HG03196 (cell line): ENCODE measurements at regions not wholly inside any gene's neighbourhood (a gene's known extent, or its start where the extent isn't known, plus 50 kb on each side); places are given as distances from the start of the nearest gene placed in this dataset.
A peak's percentile ranks its signal among the peaks of the same experiment; 100 is the strongest.

Experiments
- ATAC-seq: cut with Tn5 transposase; IDR thresholded peaks from one replicate; pipeline ENCODE4 v1.9.1; 2021; ENCODE audit not compliant: unreplicated experiment

DNA sequence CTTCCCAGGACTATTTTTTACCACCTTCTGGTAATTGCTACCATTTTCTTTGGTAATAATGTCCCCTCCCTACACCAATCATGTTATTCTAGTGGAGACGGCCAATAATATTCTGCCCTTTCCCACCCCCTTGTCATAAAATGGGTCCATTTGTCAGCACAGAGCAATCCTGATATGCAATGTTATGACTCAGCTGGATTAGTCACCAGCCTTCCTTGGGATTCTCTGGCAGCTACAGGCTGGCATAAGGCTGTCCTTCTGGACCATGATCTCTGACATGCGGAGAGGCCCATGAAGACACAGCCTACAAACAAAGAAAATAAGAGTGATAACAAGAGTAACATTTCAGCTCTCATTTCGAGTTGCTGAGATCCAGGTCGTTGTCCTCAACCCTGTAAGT, 222.0 kb upstream of the CPNE8 start:
- no peak for ATAC-seq

DNA sequence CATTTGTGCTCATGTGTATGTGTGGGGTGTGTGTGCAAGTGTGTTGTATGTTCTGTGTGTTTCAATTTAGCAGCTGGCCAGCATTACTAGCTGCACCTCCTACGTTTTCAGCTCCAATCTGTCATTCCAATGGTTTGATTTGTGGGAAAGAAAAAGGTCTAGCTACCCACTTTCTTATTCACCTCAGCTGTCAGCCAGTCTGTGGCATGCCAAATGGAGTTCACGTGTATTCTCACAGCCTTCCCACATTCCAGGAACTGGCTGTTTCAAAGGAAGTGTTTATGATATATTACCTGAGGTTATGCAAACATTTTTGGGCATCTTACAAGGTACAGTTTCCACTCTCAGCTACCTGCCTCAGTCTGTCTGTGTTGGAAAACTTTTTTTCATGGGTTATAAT, 220.2 kb upstream of the CPNE8 start:
- ATAC-seq = no peak

DNA sequence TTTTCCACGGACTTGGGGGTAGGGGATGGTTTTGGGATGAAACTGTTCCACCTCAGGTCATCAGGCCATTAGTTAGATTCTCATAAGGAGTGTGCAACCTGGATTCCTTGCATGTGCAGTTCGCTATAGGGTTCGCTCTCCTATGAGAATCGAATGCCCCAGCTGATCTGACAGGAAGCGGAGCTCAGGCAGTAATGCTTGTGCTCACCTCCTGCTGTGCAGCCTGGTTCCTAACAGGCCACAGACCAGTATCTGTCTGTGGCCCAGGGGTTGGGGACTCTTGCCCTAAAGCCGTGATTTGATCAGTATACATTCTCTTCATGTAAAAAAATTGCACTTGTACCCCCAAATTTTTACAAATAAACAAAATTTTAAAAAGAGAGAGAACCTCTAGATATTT, 219.4 kb upstream of the CPNE8 start:
- ATAC-seq = no peak

DNA sequence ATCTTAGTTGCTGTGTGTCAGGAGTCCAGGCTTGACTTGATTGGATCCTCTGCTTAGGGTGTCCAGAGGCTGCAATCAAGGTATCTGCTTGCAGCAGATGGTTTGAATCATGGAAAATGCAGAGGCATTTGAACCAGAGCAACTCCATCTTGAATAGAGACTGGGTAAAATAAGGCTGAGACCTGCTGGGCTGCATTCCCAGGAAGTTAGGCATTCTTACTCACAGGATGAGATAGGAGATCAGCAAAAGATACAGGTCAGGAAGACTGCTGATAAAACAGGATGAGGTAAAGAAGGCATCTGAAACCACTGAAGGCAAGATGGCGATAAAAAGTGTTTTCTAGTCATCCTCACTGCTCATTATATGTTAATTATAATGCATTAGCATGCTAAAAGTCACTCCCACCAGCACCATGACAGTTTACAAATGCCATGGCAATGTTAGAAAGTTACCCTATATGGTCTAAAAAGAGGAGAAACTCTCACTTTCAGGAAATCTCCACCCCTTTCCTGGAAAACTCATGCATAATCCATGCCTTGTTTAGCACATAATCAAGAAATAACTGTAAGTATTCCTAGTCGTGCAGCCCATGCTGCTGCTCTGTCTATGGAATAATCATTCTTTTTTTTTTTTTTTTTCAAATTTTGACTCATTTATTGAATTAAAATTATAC, 218.3 kb upstream of the CPNE8 start:
- ATAC-seq = no peak

DNA sequence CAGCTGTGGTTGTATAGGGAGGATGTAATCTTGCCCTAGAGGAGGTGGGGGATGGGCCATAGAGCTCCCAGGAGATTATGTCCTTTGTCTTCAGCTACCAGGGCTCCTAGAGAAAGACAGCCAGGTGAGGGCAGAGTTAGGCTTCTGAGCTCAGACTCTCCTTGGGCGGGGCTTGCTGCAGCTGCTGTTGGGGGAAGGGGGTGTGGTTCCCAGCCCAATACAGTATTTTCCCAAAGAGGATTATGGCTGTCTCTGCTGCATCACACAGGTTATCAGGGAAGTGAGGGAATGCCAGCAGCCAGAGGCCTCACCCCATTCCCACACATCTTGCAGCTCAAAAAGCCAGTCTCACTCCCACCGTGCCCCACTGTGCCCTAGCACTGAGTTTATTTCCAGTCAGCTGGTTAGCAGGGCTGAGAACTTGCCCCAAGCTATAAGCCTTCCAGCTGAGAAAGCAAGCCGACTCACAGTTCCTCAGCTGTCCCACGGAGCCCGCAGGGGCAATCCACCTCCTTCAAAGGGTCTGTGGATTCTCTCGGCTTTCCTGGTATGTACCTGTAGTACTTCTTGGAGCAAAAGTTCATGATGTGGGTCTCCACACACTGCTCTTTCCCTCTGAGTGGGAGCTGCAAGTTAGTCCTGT, 217.3 kb upstream of the CPNE8 start:
- no peak for ATAC-seq

DNA sequence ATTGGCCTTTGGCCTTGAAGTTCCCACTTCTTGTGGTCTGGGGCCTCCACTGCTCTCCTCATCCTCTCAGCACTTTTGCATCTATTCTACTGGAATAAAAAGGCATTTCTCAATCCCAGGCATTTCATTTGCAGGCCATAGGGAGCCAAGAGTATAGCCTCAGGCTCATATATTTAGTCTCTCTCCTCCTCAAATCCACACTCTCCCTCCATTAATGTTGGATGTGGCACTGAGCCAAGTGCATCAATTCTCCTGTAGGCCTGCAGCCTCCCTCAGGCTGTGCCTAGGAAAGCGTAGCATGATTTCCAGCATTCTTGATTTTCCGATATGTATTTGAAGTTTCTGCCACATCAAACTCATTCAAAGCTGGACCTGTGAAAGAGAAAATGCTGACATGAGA, 211.5 kb upstream of the CPNE8 start:
- ATAC-seq = no peak

DNA sequence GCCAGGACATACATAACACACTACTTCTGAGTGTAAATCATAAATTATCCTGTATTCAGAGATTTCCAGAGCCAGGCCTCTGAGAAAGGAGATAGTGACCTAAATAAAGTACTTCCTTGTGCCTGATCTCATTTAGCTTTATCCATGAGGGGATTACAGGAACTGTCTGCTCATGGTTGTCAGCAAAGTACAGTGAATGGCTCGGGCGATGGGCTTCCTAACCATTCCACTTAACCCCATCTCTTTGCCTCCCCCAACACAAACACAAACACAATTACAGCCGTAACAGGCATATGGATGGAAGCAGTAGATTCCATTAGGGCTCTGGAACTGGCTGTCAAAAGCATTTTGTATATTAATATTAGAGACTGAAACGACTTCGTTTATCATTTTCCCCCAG, 206.7 kb upstream of the CPNE8 start:
- ATAC-seq = no peak

DNA sequence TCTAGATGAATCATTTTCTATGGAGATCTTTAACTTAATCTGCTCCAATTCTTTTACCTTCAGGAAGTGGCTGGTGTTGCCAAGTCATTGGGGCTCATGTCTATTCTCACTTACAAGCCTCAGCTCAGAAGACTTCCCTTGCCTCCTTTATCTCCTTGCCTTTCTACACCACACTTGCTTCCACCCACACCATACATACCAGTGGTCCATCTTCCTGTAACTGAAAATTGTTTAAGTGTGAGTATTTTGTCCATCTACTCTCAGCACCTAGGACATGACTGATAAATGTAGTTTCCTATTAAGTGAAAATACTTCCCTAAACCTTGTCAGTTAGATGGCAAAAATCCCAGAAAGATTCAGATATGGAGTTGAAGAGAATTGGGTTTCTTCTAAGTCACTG, 199.7 kb upstream of the CPNE8 start:
- no peak for ATAC-seq

DNA sequence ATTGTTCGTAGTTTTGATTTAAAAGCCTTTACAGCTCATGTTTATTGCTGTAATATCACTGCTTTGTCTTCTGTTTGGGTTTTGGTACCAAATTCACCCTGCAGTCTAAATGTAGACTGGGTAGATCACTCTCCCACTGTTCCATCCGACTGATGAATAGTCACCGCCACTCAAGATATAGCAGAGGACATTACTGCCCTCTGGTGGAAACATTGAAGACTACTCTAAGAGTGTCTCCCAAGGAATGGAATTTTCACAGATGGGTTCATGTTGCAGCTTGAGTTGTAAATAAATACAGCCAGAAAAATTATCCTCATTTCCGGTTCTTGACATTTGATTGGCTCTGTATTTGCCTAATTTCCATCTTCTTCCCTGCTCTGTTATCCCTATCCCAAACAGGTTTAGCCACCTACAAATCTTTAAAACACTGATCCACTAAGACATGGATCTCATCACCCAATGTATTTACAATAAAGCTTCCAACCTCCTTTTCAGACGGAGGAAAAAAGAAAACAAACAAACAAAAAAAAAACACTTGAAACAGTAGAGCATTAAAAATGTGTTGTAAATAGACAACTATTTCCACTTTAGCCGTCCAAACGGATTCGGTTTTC, 198.3 kb upstream of the CPNE8 start:
- ATAC-seq = peak; percentile 88

DNA sequence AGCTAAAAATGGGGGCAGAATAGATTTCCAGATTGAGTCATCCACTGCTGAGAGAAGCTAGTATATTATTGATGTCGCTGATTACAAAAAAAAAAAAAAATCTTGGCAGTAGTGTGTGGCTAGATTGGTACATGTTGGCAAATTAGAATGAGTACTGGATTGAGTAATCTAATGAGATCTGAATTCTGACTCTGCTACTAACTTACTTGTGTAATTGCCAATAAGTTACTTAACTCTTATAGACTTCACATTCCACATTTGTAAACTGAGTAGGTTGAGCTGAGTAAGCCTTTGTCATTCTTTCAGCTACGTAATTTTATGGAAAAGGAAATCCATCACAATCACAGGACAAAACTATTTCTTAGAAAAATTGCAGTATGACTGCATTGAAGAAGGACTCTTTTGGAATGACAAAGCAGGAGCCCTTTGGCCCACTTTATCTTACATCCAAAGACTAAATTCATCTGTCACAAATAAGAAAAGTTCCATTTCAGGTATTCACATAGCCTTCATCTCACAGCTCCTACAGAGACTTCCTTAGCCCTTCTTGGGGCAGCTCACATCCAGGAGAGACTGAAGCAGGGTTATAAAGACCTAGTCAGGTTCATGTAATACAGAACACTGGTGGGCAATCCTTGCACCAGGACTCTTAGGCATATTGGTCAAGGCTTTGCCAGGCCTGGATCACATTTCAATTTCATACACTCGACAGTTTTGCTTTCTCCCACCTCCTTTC, 197.3 kb upstream of the CPNE8 start:
- no peak for ATAC-seq

DNA sequence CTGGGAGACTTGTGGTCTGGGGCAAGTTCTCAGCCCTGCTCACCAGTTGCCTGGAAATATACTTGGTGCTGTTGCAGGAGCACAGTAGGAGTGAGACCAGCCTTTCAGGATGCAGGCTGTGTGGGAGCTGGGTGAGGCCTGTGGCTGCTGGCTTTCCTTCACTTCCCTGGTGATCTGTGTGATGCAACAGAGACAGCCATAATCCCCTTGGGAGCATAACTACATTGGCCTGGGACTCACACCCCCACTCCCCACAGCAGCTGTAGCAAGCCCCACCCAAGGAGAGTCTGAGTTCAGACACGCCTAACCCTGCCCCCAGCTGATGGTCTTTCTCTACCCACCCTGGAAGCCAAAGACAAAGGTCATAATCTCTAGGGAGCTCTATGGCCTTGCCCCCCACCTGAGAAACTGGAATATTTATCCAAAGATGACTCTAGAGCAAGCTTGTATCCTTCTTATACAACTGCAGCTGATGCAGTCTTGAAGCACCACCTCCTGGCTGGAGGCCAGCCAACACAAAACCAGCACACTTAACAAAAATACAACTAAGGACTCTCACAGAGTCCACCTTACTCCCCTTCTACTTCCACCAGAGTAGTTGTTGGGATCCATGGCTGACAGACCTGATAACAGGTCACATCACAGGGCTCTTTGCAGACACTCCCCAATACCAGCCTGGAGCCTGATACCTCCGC, 190.4 kb upstream of the CPNE8 start:
- no peak for ATAC-seq

DNA sequence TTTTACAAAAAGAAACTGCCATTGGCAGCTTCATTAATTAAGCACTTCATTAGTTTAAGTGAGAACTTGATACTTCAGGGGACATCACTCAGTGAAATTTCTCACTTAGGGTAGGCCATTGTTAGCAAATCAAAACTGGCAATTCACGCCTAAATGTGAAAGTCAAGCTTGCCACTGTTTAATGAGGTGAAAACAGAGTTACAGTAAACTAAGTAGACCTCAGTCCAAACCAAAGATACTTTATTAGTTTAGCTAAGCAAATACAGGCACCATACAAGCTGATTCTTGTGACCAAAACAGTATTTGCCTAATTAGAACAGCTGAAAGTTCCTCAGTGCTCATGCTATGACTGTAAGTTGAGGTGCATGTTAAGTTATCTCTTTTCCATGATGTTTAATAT, 176.5 kb upstream of the CPNE8 start:
- ATAC-seq = no peak

DNA sequence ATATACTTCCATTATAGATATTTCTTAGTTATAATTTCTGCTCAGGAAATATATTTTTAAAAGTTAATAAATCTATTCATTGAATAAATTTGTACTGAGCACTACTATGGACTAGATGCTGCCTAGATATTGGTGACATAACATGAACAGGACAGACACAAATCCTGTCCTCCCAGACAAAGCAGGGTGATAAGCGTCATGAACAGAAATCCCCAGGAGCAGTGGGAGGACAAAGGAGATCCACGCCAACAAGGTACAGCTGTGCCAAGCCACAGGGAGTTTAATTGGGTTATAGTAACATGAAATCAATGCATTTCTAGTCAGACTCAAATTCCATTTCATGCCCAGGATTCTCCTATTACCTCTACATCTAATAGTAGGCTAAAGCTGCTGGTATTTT, 171.8 kb upstream of the CPNE8 start:
- ATAC-seq = no peak

DNA sequence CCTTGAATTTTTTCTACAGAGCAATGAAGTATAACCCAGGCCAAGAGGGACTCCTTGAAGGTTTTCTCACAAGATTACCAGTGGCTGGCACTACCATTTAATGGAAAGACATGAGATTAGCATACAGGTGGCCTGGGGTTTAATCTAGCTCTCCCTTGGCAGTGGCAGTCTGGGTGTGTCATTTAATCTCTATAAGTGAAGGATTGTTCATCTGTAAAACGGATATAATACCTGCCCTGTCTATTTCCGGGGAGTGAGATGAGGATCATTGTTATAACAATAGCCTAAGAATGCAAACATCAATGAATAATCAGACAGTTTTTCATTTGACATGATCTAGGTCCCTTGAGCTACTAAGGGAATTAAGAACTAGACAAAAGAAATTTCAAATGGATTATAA, 168.7 kb upstream of the CPNE8 start:
- no peak for ATAC-seq

DNA sequence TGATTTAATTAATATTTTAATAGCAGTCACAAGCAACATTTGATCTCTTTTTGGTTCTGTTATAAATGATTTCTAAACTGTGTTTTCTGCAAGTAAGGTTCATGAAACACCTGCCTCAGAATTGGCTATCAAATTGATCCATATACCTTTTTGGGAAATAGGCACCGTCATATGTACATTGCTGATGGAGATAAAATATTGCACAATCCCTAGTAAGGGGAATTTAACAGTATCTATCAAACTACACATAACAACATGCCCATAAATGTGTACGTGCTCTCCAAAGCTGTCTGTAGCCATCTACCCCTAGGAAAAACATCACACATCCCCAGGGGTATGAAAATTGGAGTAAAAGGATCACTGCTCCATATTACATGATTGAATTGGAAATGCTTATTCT, 167.3 kb upstream of the CPNE8 start:
- no peak for ATAC-seq

DNA sequence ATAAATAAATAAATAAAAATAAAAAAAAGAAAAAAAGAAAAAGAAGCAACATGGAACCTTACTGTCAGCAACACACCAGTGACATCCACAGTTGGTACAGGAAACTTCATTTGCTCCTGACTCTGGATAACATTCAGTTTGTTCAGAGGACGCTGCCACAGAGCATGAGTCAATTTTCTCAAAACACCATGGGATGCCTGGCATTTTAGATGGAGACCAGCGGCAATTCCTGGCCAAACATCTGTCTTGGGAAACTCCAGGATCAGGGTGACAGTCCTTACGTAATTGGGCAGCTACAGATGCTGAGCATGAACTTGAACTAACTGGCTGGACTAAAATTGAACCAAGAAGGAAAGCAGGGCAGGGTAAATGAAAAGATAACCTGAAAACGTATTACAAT, 166.2 kb upstream of the CPNE8 start:
- no peak for ATAC-seq

DNA sequence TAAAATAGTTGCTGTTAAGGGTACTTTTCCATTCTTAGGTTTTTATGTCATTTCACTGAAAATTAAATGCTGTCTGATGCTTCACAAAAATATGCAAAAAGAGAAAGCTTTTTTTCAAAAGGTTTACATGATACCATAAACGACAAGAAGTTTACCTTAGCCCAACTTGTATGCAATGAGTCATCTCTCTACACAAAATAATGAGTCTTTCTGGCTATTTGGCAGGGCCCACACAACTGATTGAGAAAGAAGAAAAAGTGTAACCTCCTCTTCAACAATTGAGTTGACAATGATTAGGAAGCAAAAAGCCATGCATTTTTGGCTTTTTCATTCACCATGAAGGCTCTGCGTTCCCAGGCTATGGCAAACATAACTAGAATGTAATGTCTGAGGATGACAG, 165.4 kb upstream of the CPNE8 start:
- ATAC-seq = no peak

DNA sequence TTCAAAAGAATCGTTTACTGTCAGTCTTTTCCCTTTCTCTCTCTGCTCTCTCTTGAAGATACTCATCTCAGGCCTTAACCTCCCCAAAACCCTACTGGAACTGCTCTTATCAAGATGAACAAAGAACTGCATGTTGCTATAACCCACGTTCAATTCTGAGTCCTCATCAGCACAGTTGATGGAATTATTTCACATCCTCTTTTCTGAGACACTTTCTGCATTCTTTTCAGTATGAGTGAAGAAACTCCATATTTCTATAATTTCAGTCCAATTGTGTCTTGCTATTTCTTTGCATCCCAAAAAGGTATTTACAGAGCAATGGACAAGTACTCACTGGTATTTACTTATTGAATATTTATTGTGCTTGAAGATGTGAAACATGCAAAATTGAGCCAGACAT, 160.1 kb upstream of the CPNE8 start:
- ATAC-seq = no peak

DNA sequence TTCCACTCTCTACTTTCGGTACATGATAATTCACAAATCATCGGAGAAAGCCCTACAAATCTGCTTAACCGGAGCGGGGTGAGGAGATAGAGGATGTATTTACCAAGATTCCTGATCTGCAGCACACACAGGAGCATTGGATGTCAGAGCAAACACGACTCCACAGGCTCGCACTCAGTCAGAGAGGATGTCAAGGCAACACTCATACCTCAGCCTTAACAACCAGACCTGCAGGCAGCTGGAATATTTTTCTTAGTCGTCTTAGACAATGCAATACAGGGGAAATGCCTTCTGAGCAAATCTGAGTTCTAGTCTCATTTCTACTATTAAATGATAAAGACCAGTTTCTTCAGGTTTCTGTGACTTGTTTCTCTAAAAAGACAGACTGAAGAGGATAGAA, 159.3 kb upstream of the CPNE8 start:
- ATAC-seq = no peak

DNA sequence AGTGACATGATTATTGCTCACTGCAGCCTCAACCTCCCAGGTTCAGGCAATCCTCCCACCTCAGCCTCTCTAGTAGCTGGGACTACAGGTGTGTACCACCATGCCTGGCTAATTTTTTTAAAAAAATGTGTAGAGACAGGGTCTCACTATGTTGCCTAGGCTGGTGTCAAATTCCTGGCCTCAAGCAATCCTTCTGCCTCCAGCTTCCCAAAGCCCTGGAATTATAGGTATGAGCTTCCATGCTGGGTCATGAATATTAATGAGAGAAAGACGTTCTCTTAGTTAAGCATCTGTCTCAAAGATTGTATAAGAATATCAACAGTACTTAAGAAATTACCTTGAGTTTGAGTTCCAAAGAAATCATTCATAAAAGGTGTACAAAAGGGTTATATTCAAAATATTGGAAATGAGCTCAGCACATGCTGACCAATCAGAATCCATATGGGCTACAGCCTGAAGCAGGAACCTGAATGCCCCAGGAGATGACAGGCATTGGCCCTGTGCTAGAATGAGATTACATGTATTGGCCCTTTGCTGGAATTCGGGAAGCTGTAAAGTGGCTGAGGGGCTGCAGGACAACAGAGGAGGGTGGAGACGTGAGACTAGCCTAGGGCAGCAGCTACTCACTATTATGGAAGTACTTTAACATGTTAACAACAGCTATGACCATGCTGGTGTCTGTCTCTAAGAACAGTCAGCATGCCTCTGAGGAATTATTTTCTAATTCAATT, 157.0 kb upstream of the CPNE8 start:
- no peak for ATAC-seq

DNA sequence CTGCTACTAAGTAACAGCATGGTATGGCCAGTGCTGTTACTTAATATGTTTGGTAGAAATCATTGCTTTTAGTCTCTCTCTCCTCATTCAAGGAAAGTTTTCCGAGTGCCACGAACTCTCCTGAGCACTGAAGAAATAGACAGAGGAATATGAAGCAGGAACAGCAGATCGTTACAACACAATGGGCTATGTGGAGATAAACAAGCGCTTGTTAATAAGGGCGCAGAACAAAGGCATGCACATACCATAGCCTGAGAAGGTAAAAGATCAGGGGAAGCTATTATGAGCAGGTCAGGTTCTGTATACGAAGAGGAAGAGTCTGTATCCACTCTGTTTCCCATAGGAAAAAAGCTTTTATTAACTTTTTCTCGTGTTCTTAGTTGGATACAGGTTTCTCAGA, 156.2 kb upstream of the CPNE8 start:
- ATAC-seq = no peak
